GM13976 (cell line): ENCODE measurements at regions not wholly inside any gene's neighbourhood (a gene's known extent, or its start where the extent isn't known, plus 50 kb on each side); places are given as distances from the start of the nearest gene placed in this dataset.

Experiments
- DNase-seq: peaks from one replicate; pipeline ENCODE4 v3.0.0; 2012; ENCODE audit warnings: low spot score
- CTCF ChIP-seq: IDR thresholded peaks from 2 replicates; pipeline ENCODE4 v1.5.1; 2012; ENCODE audit warnings: borderline replicate concordance, mild to moderate bottlenecking; ENCODE audit not compliant: insufficient read depth; ENCODE audit errors: extremely low read depth, missing control alignments, control extremely low read depth
- in situ Hi-C: fragments of 300-500 bp; cut with MboI; formaldehyde crosslinking; loops from one replicate; pipeline ENCODE4 v1.12.0; 2022; ENCODE audit warnings: low sequenced_read_pairs, mixed read lengths, inconsistent platforms; ENCODE audit not compliant: unreplicated experiment

- TF ChIP-seq CTCF: no peak
- in situ Hi-C loops: no loop called here
- DNase-seq: no peak
Observed at GRCh38 chr7:125098377-125098970, 168.8 kb upstream of the POT1 start.

GRCh38 chr7:125090596-125090995 is 161.0 kb upstream of the POT1 start:
- DNase-seq: no peak
- TF ChIP-seq CTCF: no peak
- in situ Hi-C loops: no loop called here

- in situ Hi-C loops: no loop called here
- no peak for DNase-seq
- no peak for TF ChIP-seq CTCF
Observed at GRCh38 chr7:125089171-125089570, 159.5 kb upstream of the POT1 start.

GRCh38 chr7:125088555-125088954 is 158.9 kb upstream of the POT1 start:
- DNase-seq: no peak
- TF ChIP-seq CTCF: no peak
- in situ Hi-C loops: no loop called here

GRCh38 chr7:125085084-125085483 is 155.5 kb upstream of the POT1 start:
- TF ChIP-seq CTCF: no peak
- in situ Hi-C loops: no loop called here
- no peak for DNase-seq

- TF ChIP-seq CTCF: no peak
Observed at GRCh38 chr7:125084196-125084595, 154.6 kb upstream of the POT1 start.

More at GRCh38 chr7:125084196-125084595, 154.6 kb upstream of the POT1 start:
- DNase-seq: no peak
- in situ Hi-C loops: no loop called here
